ENCODE measurements at regions not wholly inside any gene's neighbourhood (a gene's known extent, or its start where the extent isn't known, plus 50 kb on each side); places are given as distances from the start of the nearest gene placed in this dataset.
"Not testable (repeated sequence)": the region's sequence is repeated elsewhere in the genome, so short reads cannot be mapped to it uniquely, and the experiment has no call there.

- DNase-seq (ENCODE audit: low spot score in 2 of 2); FAIRE-seq: not testable (repeated sequence)
Measured at GRCh38 chr5:167299861-167300260, 991.6 kb upstream of the WWC1 start.

- DNase-seq (ENCODE audit: low spot score in 2 of 2) (no peak), FAIRE-seq (no peak)
Measured at GRCh38 chr5:167303582-167303981, 987.9 kb upstream of the WWC1 start.

GRCh38 chr5:167304834-167305469 lies 986.5 kb upstream of the WWC1 start:
- FAIRE-seq = no peak

GRCh38 chr5:167305591-167306213 lies 985.7 kb upstream of the WWC1 start:
- no peak for FAIRE-seq
- DNase-seq (ENCODE audit: low spot score in 2 of 2) = no peak

More at GRCh38 chr5:167304834-167305469, 986.5 kb upstream of the WWC1 start:
- no peak for DNase-seq (ENCODE audit: low spot score in 2 of 2)

- no peak for FAIRE-seq
- no peak for DNase-seq (ENCODE audit: low spot score in 2 of 2)
Measured at GRCh38 chr5:167307042-167307441, 984.4 kb upstream of the WWC1 start.

- no peak for FAIRE-seq
Measured at GRCh38 chr5:167308466-167308865, 983.0 kb upstream of the WWC1 start.

GRCh38 chr5:167309941-167310517 lies 981.4 kb upstream of the WWC1 start:
- DNase-seq (ENCODE audit: low spot score in 2 of 2) (no peak), FAIRE-seq (no peak)

More at GRCh38 chr5:167308466-167308865, 983.0 kb upstream of the WWC1 start:
- no peak for DNase-seq (ENCODE audit: low spot score in 2 of 2)

GRCh38 chr5:167311340-167311739 lies 980.1 kb upstream of the WWC1 start:
- no peak for FAIRE-seq
- DNase-seq (ENCODE audit: low spot score in 2 of 2) = no peak

- FAIRE-seq (no peak), DNase-seq (ENCODE audit: low spot score in 2 of 2) (no peak)
Measured at GRCh38 chr5:167312225-167312624, 979.2 kb upstream of the WWC1 start.

- FAIRE-seq (no peak), DNase-seq (ENCODE audit: low spot score in 2 of 2) (no peak)
Measured at GRCh38 chr5:167315762-167316161, 975.7 kb upstream of the WWC1 start.

GRCh38 chr5:167317884-167318283 lies 973.6 kb upstream of the WWC1 start:
- DNase-seq (ENCODE audit: low spot score in 2 of 2) (no peak), FAIRE-seq (no peak)

- FAIRE-seq (no peak), DNase-seq (ENCODE audit: low spot score in 2 of 2) (no peak)
Measured at GRCh38 chr5:167319243-167319642, 972.2 kb upstream of the WWC1 start.

- DNase-seq (ENCODE audit: low spot score in 2 of 2) (no peak), FAIRE-seq (no peak)
Measured at GRCh38 chr5:167320019-167320418, 971.4 kb upstream of the WWC1 start.

GRCh38 chr5:167332309-167332708 lies 959.1 kb upstream of the WWC1 start:
- DNase-seq (ENCODE audit: low spot score in 2 of 2) = no peak
- FAIRE-seq = no peak

- no peak for FAIRE-seq
- no peak for DNase-seq (ENCODE audit: low spot score in 2 of 2)
Measured at GRCh38 chr5:167336161-167336560, 955.3 kb upstream of the WWC1 start.

- DNase-seq (ENCODE audit: low spot score in 2 of 2) = no peak
- FAIRE-seq = no peak
Measured at GRCh38 chr5:167339205-167339604, 952.2 kb upstream of the WWC1 start.

- DNase-seq (ENCODE audit: low spot score in 2 of 2) = no peak
- FAIRE-seq = no peak
Measured at GRCh38 chr5:167346461-167346860, 945.0 kb upstream of the WWC1 start.

- no peak for FAIRE-seq
- no peak for DNase-seq (ENCODE audit: low spot score in 2 of 2)
Measured at GRCh38 chr5:167348251-167348926, 943.1 kb upstream of the WWC1 start.

GRCh38 chr5:167348980-167349379 lies 942.5 kb upstream of the WWC1 start:
- DNase-seq (ENCODE audit: low spot score in 2 of 2) = no peak
- no peak for FAIRE-seq

GRCh38 chr5:167351316-167351715 lies 940.1 kb upstream of the WWC1 start:
- no peak for FAIRE-seq
- no peak for DNase-seq (ENCODE audit: low spot score in 2 of 2)

- no peak for FAIRE-seq
- no peak for DNase-seq (ENCODE audit: low spot score in 2 of 2)
Measured at GRCh38 chr5:167352801-167353200, 938.6 kb upstream of the WWC1 start.

All from frontal cortex (tissue), 3 donors.